ENCODE measurements at regions not wholly inside any gene's neighbourhood (a gene's known extent, or its start where the extent isn't known, plus 50 kb on each side); places are given as distances from the start of the nearest gene placed in this dataset.

DNA sequence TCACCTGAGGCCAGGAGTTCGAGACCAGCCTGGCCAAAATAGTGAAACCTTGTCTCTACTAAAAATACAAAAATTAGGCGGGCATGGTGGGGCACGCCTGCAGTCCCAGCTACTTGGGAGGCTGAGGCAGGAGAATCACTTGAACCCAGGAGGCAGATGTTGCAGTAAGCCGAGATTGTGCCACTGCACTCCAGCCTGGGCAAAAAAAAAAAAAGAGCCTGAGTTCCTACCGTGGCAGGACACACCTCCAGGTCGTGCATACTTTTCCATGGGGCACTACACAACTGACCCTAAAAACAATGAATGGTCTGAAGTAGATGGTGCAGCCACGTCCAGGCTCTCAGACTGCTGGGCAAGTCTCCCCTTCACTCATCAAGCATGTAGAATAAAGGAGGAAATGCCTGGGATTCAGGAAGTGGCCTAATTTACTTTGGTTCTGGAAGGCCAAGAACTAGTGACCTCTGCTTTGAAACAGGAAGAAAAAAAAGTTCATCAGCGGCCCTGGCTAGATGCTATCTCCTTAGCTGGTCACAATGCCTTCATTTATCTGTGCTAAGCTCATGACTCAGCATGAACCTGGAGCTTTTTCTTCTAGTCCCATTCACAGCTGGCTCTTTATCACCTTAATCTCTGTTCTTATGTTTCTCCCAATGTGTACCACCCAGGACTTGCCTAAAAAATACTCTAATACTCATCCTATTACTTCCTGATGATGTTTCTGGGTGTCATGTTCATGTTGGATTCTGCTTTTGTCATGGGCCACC, 55.8 kb upstream of the OR6J1 start:
- TF ChIP-seq, protein P1, sequence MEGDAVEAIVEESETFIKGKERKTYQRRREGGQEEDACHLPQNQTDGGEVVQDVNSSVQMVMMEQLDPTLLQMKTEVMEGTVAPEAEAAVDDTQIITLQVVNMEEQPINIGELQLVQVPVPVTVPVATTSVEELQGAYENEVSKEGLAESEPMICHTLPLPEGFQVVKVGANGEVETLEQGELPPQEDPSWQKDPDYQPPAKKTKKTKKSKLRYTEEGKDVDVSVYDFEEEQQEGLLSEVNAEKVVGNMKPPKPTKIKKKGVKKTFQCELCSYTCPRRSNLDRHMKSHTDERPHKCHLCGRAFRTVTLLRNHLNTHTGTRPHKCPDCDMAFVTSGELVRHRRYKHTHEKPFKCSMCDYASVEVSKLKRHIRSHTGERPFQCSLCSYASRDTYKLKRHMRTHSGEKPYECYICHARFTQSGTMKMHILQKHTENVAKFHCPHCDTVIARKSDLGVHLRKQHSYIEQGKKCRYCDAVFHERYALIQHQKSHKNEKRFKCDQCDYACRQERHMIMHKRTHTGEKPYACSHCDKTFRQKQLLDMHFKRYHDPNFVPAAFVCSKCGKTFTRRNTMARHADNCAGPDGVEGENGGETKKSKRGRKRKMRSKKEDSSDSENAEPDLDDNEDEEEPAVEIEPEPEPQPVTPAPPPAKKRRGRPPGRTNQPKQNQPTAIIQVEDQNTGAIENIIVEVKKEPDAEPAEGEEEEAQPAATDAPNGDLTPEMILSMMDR (conservative IDR thresholded peaks at IDR 0.05; ENCODE audit: low read depth, low read length): no peak
- no peaks in the 10 kb centered on the region for H3K27me3 ChIP-seq (ENCODE audit: insufficient read depth, low read depth)
- H3K4me2 ChIP-seq: no peak overlapping the region
- no peaks in the 10 kb centered on the region for H3K36me3 ChIP-seq (ENCODE audit: insufficient read depth)
- no peak overlapping the region for H3K27ac ChIP-seq
- H3K9ac ChIP-seq: no peak overlapping the region
- no peak overlapping the region for H3K4me3 ChIP-seq (IDR thresholded peaks at IDR 0.05; ENCODE audit: insufficient read depth, low read depth, low read length)
- H3K79me2 ChIP-seq (ENCODE audit: insufficient read depth, low read depth): no peaks in the 10 kb centered on the region
- H2AFZ ChIP-seq (ENCODE audit: low read depth): no peak overlapping the region
- no peaks in the 10 kb centered on the region for H3K4me1 ChIP-seq (ENCODE audit: low read depth, poor library complexity, severe bottlenecking)
- H4K20me1 ChIP-seq (ENCODE audit: insufficient read depth): no peaks in the 10 kb centered on the region

GRCh38 chr14:22713631-22713950, 52.9 kb upstream of the OXA1L start:
- Histone ChIP-seq H3K36me3 (ENCODE audit: insufficient read depth) (no peaks in the 10 kb centered on the region), H3K27me3 (ENCODE audit: insufficient read depth, low read depth) (no peaks in the 10 kb centered on the region), H2AFZ (ENCODE audit: low read depth) (peak overlapping the region; percentile 64), H3K79me2 (ENCODE audit: insufficient read depth, low read depth) (no peaks in the 10 kb centered on the region), H3K9ac (no peak overlapping the region), H4K20me1 (ENCODE audit: insufficient read depth) (no peaks in the 10 kb centered on the region), H3K4me3 (IDR thresholded peaks at IDR 0.05; ENCODE audit: insufficient read depth, low read depth, low read length) (no peak overlapping the region), H3K27ac (no peak overlapping the region), H3K4me2 (peak overlapping the region; percentile 23; the same call in 1 of the 2 replicates), H3K4me1 (ENCODE audit: low read depth, poor library complexity, severe bottlenecking) (no peaks in the 10 kb centered on the region)
- TF ChIP-seq, protein P1 (conservative IDR thresholded peaks at IDR 0.05; ENCODE audit: low read depth, low read length): no peak

GRCh38 chr14:22715186-22715812, 51.2 kb upstream of the OXA1L start:
- Histone ChIP-seq H3K9ac (no peak overlapping the region), H3K27ac (no peak overlapping the region), H3K79me2 (ENCODE audit: insufficient read depth, low read depth) (no peaks in the 10 kb centered on the region), H3K4me1 (ENCODE audit: low read depth, poor library complexity, severe bottlenecking) (no peaks in the 10 kb centered on the region), H4K20me1 (ENCODE audit: insufficient read depth) (no peaks in the 10 kb centered on the region), H3K27me3 (ENCODE audit: insufficient read depth, low read depth) (no peaks in the 10 kb centered on the region), H3K4me3 (IDR thresholded peaks at IDR 0.05; ENCODE audit: insufficient read depth, low read depth, low read length) (no peak overlapping the region), H3K4me2 (no peak overlapping the region), H3K36me3 (ENCODE audit: insufficient read depth) (no peaks in the 10 kb centered on the region), H2AFZ (ENCODE audit: low read depth) (no peak overlapping the region)
- TF ChIP-seq, protein P1 (conservative IDR thresholded peaks at IDR 0.05; ENCODE audit: low read depth, low read length): no peak

DNA sequence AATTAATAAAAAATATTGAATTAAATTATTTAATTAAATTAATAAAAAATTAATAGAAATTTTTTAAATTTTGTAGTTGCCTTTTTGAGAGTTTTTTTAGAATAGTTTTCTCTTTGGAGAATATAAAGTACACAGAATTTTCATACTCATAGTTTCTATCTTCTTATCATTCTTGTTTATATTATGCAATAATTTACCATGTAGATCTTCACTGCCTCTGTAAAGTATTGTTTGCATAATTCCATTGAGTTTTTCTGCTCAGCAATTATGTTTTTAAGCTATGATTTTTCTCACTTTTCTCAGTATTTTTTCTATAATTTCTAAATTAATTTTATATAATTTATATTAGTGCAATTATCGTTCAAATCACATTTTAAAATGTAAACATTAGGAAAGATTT, 50.6 kb upstream of the OXA1L start:
- Histone ChIP-seq H3K79me2 (ENCODE audit: insufficient read depth, low read depth) (no peaks in the 10 kb centered on the region), H3K27me3 (ENCODE audit: insufficient read depth, low read depth) (no peaks in the 10 kb centered on the region), H2AFZ (ENCODE audit: low read depth) (no peak overlapping the region), H4K20me1 (ENCODE audit: insufficient read depth) (no peaks in the 10 kb centered on the region), H3K27ac (no peak overlapping the region), H3K4me1 (ENCODE audit: low read depth, poor library complexity, severe bottlenecking) (no peaks in the 10 kb centered on the region), H3K4me2 (no peak overlapping the region), H3K9ac (no peak overlapping the region), H3K4me3 (IDR thresholded peaks at IDR 0.05; ENCODE audit: insufficient read depth, low read depth, low read length) (no peak overlapping the region), H3K36me3 (ENCODE audit: insufficient read depth) (no peaks in the 10 kb centered on the region)
- TF ChIP-seq, protein P1 (conservative IDR thresholded peaks at IDR 0.05; ENCODE audit: low read depth, low read length): no peak

Data from KMS-11 (cell line).